Anterior cingulate cortex (tissue), 58 donors: ENCODE measurements at regions not wholly inside any gene's neighbourhood (a gene's known extent, or its start where the extent isn't known, plus 50 kb on each side); places are given as distances from the start of the nearest gene placed in this dataset.
A peak's percentile ranks its signal among the peaks of the same experiment; 100 is the strongest.
"Not testable (repeated sequence)": the region's sequence is repeated elsewhere in the genome, so short reads cannot be mapped to it uniquely, and the experiment has no call there.

ENCODE experiments used
- DNase-seq, 58 donors: peaks; one replicate each; lab custom pipeline; 2025; lab: John Stamatoyannopoulos, UW

GRCh38 chr14:61174441-61174891, 106.7 kb downstream of the TMEM30B start:
- no peak for DNase-seq

GRCh38 chr14:61171727-61172126, 109.4 kb downstream of the TMEM30B start:
- DNase-seq: no peak

- no peak for DNase-seq
Observed at GRCh38 chr14:61168141-61168540, 113.0 kb downstream of the TMEM30B start.

- DNase-seq: no peak
Observed at GRCh38 chr14:61167642-61168041, 113.5 kb downstream of the TMEM30B start.

GRCh38 chr14:61160798-61161197, 120.3 kb downstream of the TMEM30B start:
- no peak for DNase-seq

- no peak for DNase-seq
Observed at GRCh38 chr14:61154641-61155040, 126.5 kb downstream of the TMEM30B start.

- no peak for DNase-seq
Observed at GRCh38 chr14:61153914-61154545, 127.1 kb downstream of the TMEM30B start.

GRCh38 chr14:61153431-61153830, 127.7 kb downstream of the TMEM30B start:
- no peak for DNase-seq

- no peak for DNase-seq
Observed at GRCh38 chr14:61152851-61153364, 128.2 kb downstream of the TMEM30B start.

GRCh38 chr14:61151251-61151650, 129.9 kb downstream of the TMEM30B start:
- DNase-seq: no peak

- DNase-seq: no peak
Observed at GRCh38 chr14:61150851-61151250, 130.3 kb downstream of the TMEM30B start.

- no peak for DNase-seq
Observed at GRCh38 chr14:61149896-61150295, 131.2 kb downstream of the TMEM30B start.

GRCh38 chr14:61148742-61149350, 132.3 kb downstream of the TMEM30B start:
- no peak for DNase-seq

- peak in 42 of 58 donors; percentile 8 to 74 (median 38) for DNase-seq
Observed at GRCh38 chr14:61147831-61148549, 133.1 kb downstream of the TMEM30B start.

GRCh38 chr14:61147381-61147821, 133.7 kb downstream of the TMEM30B start:
- DNase-seq: no peak

- DNase-seq: no peak
Observed at GRCh38 chr14:61146899-61147298, 134.2 kb downstream of the TMEM30B start.

GRCh38 chr14:61145903-61146481, 135.1 kb downstream of the TMEM30B start:
- peak in 1 of 58 donors; percentile 1 for DNase-seq

- DNase-seq: no peak
Observed at GRCh38 chr14:61145034-61145902, 135.9 kb downstream of the TMEM30B start.

- not testable (repeated sequence) for DNase-seq
Observed at GRCh38 chr14:61144117-61145033, 136.8 kb downstream of the TMEM30B start.
